GM20431 (cell line): ENCODE measurements at regions not wholly inside any gene's neighbourhood (a gene's known extent, or its start where the extent isn't known, plus 50 kb on each side); places are given as distances from the start of the nearest gene placed in this dataset.

Source experiments
- in situ Hi-C: fragments of 300-500 bp; cut with MseI, MboI; formaldehyde crosslinking; loops from one replicate; pipeline ENCODE4 v1.15.0; 2020; ENCODE audit warnings: low sequenced_read_pairs; ENCODE audit not compliant: unreplicated experiment

DNA sequence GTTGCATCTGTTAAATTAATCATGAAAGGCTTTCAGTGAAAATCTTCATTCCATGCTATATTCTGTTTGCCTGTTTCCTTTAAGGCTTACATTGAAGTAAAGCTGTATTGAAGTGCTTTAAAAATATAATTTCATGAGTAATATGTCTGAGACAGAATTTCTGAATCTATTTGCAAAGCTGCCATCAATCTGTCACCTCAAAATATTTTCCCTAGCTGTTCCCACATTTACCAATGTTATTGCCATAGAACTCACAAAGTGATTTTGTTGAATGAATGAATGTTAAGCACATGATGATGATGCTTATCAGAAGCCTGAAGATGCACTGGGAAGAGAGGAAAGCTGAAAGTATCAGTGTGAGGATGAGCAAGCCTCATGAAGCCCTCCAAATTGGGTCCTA is 115.8 kb downstream of the NHLRC3 start:
- in situ Hi-C loops: no loop called here

DNA sequence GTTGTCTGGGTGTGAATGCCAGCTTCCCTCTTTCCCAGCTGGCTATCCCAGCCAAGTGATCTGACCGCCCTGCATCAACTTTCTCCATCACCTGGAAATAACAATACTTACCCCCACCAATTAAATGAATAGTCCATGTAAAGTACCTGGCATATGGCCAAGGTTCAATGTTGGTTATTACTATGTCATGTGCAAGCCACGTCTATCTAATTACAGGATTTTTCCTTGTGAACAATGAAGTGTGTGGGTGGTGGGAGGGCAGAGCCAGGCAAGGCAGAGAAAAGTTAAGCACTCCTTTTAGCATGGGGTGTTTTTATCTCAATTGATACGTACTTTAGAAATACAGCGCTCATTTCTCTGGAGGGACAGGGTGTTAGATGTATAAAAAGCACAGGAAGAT is 121.1 kb downstream of the NHLRC3 start:
- in situ Hi-C loops: no loop called here

DNA sequence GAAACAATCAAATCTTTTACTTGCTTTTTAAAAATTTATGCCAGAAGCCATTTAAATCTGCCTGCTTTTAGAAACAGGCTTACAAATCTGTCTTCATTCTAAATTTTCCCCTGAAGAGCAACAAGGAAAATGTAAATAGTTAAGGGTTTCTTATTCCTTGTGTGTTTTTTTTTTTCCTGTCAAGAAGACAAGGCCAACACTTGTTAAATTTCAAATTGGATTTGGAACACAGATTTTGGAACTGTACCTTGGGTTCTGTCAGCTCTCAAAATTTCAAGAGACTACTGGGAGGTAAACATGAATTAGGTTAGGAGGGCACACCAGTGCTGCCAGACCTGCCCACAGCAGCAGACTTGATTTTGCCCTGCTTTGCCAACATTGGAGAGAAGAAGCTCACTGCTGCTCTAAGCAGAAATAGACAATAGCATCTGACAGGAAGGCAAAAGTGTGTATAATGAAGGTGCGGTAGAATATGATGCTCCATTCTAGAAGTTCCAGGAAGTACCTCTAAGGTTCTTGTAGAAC is 121.7 kb downstream of the NHLRC3 start:
- in situ Hi-C loops: no loop called here

DNA sequence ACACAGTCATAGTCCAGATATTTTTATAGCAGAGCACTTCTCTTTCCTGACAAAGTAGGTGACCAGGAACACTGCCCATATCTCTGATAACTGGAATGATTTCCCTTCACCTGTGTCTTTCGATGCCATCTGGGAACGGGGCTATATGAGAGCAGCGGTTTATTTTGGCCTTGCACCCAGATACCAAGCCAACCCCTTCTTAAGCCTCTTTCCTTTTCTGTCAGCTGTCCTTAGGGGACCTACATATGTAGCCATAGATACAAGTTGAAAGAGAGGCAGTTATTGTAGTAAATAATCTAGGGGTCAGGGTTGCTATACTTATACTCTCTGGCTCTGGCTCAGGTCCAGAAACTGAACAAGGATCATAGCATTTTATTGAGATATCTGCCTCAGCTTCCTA is 128.8 kb downstream of the NHLRC3 start:
- in situ Hi-C loops: no loop called here

DNA sequence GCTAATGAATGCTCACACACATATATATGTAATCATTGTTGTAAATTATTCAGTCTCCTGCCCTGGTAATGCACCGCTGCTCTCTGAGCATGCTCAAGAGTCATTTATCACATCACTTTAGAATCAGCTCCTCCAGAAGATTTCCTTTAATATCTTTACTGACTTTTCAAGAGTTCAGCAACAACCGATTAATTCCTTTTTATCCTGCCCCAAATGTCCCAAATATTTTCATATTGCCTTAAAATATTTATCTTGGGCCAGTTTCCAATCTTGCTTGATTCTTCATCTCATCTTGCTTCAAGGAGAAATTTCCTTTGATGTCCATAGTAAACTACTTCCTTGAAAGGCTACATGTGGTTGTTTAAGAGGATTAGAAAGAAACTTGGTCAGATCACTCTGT is 132.5 kb downstream of the NHLRC3 start:
- in situ Hi-C loops: no loop called here

DNA sequence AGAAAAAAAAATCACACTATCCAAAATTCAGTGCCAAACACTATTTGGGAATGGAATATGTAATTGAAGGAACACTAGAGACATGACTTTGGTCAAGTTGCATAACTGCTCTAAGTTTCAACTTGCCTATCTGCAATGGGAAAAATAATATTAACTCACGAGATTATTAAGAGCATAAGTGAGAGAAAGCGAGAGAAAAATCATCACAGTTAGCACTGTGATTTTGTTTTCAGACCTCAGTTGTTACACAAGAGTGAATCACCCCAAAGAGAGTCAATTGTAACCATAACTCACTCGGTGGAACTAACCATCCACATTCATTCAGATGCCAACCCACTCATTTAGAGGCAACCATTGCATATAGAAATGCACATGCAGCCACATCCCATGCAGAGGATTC is 147.1 kb downstream of the NHLRC3 start:
- in situ Hi-C loops: no loop called here

DNA sequence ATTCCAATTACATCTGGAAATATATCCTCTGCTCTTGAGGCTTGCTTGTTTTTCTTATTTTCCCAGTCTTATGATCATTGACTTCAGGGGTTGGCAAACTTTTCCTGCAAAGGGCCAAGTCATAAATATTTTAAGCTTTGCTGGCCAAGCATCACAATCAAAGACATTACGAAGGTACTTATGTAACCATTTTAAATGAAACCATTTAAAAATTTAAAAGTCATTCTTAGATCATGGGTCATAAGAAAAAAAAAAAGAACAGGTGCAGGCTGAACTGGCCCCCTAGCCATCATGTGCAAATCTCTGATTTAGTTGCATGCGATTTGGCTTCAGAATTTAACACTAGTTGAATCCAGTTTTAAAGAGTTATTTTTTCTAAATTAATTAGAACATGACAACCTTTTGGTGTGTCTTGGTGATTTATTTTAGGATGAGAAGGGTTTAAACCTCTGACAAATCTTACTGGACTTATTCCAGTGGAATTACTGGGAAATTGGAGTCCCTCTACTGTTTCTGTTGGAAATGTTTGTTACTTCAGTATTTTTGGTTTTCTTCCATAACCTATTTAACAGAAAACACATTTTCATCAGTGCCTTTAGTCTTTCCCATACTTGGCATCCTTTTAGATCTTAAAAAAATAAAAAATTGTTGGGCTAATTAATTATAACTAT is 148.1 kb downstream of the NHLRC3 start:
- in situ Hi-C loops: no loop called here

DNA sequence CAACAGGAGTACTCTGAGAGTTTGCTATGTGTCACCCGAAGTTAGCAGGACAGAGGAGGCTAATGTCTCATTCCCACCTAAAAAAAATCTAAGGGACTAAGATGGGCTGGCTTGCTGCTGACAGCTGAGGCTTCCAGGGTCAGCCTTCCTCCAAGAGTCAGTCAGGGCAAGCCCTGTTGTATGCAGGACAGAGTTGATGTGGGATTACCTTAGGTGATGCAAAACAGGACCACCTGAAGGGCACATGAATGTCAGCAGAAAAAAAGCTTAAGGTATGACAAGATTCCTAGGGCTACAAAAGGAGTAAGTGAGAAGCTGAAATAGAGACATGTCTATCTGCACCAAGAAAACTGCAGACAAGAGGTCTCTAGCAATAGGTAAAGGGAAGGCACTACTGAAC is 151.5 kb downstream of the NHLRC3 start:
- in situ Hi-C loops: no loop called here

DNA sequence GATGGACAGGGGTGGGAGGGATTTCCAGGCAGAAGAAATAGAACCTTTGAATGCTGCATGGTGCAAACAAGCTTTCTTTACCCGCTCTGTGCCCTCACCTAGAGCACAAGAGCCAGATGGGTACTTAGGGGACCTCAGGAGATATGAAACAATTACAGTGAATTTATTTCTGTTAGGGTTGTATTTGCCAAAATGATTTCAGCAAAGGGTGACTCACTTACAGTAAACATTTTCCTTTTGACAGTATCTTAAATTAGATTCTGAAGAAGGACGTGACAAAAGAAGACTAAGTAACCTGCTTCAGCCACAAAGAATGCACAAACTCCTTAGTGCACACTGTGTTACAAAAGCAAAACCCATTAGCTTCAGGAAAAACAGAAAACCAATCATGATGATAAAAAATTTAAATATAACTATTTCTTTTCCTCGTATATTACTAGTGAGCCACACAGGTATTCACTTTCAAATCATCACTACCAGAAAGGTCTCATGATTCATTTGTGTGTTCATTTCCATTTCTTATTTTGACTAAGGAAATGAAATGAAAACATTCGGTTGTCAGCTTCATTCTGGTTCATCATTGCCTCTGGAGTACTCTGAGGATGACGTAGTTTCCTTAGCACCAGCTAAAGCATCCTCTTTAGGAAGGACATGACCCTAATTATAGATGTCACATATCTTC is 158.8 kb downstream of the NHLRC3 start:
- in situ Hi-C loops: no loop called here

DNA sequence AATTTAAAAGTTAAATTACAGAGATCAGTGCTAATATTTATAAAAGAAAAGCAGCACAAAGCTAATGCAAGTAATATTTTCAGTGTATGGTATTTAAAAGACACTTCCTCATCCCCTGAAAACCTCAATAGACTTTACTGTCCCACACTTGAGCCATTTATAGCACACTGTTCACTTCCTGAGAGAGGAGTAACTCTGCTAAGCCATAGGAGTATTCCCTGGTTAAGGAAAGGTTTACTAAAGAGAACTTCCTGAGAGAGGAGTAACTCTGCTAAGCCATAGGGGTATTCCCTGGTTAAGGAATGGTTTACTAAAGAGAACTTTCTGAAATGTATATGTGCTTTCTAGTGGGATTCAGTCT is 159.4 kb downstream of the NHLRC3 start:
- in situ Hi-C loops: no loop called here

DNA sequence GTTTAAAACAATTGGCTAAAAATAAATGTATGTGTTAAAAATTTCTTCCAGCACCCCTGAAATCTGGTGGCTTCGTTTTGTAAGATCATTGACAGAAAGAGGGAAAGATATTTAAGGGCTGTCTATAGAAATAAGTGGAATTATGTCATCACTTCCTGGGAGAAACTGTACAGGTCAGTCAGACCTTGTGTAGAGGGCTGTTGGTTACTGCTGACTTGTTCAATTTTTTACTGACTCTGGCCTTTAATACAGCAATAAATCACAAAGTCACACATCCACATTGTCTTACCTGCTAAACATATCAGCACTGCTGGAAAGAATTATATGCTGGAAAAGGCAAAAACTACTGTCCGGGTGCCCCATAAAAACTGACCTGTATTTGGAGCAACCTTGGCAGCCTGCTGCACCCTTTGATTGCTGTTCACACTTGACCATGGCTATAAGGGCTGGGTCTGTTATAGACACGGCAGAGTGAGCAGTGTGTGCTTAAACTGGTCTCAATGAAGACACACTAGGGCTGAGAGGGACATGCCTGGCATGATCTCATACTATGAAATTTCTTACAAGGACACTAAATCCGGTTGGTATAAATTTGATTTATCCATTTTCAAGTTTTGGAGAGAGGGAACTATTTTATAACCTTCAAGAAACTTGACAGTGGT is 162.1 kb downstream of the NHLRC3 start:
- in situ Hi-C loops: no loop called here

DNA sequence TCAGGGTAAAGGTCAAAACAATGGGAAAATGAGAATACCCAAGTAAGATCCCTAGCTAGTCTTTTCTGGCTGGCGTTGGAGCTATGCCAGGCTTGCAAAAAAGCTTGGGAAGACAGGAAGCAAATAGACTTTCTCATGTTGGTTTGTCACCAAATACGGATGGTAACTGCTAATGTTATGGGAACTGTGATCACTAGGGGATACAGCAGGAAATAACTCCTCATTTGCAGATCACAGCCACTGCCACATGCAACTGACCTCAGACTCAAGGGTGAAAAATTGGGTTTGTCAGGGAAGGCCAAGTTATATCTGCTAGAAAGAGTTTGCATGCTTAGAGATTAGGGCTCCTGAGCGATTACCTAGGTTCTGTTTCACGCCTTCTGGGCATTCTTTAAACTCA is 162.9 kb downstream of the NHLRC3 start:
- in situ Hi-C loops: no loop called here

DNA sequence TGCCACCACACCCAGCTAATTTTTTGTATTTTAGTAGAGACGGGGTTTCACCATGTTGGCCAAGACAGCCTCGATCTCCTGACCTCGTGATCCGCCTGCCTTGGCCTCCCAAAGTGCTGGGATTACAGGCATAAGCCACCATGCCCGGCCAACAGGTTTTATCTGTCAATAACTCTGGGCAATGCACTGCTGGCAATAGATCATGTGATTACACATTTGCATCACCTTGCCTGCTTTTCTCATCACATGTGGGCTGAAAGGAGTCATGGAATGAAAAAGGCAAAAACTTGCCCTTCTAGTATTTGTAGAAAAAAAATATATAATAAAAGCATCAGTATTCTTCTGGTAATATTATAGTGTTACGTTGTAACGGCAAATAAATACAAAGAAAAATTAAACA is 164.5 kb downstream of the NHLRC3 start:
- in situ Hi-C loops: no loop called here

DNA sequence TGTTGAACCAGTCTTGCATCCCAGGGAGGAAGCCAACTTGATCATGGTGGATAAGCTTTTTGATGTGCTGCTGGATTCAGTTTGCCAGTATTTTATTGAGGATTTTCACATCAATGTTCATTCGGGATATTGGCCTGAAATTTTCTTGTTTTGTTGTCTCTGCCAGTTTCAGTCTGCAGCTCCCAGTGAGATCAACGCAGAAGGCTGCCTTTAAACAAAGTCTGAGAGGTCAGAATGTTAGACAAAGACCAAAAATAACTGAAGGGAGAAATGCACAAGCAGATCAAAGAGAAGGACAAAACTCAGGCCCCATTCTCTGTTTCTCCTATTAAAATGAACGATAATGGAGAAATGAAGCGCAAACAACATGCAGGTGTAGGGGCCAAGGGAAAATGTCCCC is 170.4 kb downstream of the NHLRC3 start:
- in situ Hi-C loops: no loop called here

DNA sequence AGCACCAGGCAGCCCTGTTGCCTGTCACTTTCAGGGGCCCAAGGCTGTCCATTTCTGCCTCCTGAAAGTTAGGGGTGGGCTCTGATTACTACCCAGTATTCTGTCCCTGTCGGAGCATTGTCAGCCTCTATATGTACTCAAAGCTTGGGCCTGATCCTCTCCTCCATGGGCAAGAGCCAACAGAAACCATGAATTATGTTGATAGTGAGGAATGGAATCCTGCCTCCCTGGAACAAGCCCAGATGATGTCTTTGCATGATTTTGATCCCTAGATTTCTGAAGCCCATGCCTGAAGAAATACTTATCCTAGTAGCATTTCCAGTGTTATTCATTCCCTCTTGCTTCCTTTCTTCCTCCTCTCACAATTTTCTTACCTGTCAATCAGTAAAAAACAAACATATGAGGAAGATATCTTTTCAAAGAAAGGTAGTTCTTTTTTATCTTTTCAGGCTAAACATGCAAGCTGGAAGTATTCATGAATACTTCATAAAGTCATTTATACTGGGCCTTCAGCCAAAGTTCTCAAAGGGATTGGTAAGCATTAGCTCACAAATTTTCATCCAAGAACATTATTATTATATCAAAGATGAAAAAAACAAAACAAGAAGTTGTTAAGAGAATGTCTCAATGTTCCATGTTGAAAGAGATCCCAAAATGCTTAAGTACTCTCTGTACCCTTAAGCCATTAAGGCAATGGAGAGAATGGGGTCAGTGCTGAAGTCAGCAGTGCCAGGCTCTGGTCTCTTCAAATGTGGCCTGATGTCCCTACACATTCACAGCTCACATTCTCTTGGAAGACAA is 171.7 kb downstream of the NHLRC3 start:
- in situ Hi-C loops: no loop called here

DNA sequence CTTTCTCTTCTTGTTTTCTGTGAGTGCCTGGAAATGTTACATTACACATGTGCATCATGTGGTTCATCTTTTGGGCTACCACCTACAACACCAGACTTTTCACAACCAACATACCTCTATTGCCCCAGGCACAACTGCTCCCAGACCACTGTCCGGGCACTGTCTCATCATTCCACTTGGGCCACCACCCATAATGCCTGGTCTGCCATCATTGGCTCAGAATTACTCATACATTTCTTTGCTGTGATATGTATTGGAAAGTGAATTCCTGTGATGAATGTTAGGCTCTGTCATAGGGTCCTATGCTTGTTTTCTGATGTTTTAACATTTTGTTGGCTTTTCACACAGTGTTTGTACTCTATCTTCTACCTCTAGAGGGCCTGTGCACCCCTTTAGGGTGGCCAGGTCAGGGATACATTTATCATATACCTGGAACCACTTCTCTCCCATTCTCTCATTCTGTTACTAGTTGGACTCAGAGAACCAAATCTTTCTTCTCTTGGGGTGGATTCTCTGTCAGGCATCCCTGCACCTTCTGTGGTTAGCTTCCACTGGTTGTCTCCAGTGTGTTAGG is 172.8 kb downstream of the NHLRC3 start:
- in situ Hi-C loops: no loop called here

DNA sequence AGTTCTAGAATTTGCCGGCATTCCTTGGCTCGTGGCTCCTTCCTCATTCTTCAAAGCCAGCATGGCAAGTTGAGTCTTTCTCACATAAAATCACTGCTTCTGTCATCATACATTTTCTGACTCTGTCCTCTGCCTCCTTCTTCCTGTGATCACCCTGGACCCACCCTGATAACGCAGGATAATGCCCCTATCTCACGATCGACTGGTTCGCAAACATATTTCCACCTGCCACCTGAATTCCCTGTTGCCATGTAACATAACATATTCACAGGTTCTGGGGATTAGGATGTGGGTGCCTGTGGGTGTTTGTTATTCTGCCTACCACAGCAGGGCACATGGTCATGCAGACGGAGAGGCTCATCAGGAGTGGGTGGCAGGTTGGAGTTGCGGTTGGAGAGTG is 177.7 kb downstream of the NHLRC3 start:
- in situ Hi-C loops: no loop called here

DNA sequence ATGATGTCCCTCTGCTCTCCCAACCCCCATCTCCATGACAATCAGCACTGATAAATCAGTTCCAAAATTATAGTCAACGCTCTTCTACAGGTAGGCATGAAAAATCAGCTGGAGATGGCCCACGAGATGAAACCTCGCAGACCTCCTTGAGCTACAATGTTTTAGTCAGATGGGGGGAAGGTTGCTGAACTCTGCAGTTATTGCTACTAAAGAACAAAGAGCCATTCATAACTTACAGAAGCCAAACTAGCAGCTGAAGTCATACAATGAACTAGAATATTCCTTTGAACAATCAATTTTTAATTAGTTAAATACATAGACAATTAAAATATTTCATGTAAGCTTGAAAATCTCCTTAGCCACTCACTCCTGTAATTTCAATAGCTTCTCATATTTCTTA is 179.2 kb downstream of the NHLRC3 start:
- in situ Hi-C loops: no loop called here

DNA sequence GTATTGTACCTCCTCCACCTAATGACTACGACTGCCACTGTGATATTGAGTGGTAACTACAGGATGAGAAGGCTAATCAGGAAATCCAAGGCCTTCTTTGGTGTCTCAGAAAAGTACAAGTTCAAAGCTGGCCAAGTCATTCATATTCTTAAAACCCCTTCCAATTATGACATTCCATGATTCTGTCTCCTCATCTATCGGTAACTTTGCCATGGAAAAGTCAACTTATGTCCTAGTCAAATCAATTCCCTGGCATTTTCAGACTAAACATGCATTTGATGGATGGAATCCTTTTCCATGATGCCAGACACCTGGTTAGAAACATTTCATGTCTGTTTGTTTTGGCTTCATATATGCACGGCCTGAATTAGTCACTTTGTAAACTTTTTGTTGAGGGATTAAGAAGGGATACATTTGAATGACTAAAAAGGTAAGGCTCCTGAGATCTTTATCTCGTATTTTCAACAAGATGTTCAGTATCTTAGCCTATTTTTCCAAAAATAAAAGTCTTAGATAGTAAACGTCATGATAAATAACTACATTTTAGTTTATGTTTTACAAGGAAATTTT is 186.5 kb downstream of the NHLRC3 start:
- in situ Hi-C loops: no loop called here

DNA sequence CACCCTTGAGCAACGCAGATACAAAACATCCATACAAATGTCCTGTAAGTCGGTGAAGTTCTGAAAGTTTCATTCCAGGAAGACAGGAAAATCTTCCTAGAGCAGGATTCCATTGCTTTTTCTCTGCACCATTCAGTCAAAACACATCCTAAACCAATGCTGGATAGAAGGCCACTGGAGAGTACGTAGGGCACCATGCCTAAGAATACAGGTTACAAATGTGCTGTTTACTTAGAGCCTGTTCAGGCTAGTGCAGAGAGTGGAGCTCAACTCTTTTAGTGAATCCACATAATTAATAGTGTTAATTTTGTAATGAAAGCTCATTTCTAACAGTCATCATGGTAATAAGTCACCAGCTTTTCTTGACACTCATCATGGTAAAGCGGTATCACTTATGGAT is 187.6 kb downstream of the NHLRC3 start:
- in situ Hi-C loops: no loop called here
